AG09309 (cell line): ENCODE measurements at regions not wholly inside any gene's neighbourhood (a gene's known extent, or its start where the extent isn't known, plus 50 kb on each side); places are given as distances from the start of the nearest gene placed in this dataset.

ENCODE experiments used
- DNase-seq: peaks from one replicate; pipeline ENCODE4 v3.0.0-alpha.2; 2010; ENCODE audit warnings: low read depth
- H3K4me3 ChIP-seq: 2 replicates; pipeline ENCODE4 v1.5.1; 2011; ENCODE audit warnings: mild to moderate bottlenecking, low read depth, low read length, moderate library complexity; ENCODE audit not compliant: control insufficient read depth
- TF ChIP-seq, protein P1 (sequence below): IDR thresholded peaks from 2 replicates; pipeline ENCODE4 v1.5.1; 2011; ENCODE audit warnings: mild to moderate bottlenecking, low read depth, low read length, inconsistent platforms; ENCODE audit not compliant: insufficient read depth, control insufficient read depth; ENCODE audit errors: missing control alignments

GRCh38 chr7:52501696-52502095, 533.7 kb upstream of the POM121L12 start:
- H3K4me3 ChIP-seq, result no peak overlapping the region
- DNase-seq, result no peak
- TF ChIP-seq, protein P1, sequence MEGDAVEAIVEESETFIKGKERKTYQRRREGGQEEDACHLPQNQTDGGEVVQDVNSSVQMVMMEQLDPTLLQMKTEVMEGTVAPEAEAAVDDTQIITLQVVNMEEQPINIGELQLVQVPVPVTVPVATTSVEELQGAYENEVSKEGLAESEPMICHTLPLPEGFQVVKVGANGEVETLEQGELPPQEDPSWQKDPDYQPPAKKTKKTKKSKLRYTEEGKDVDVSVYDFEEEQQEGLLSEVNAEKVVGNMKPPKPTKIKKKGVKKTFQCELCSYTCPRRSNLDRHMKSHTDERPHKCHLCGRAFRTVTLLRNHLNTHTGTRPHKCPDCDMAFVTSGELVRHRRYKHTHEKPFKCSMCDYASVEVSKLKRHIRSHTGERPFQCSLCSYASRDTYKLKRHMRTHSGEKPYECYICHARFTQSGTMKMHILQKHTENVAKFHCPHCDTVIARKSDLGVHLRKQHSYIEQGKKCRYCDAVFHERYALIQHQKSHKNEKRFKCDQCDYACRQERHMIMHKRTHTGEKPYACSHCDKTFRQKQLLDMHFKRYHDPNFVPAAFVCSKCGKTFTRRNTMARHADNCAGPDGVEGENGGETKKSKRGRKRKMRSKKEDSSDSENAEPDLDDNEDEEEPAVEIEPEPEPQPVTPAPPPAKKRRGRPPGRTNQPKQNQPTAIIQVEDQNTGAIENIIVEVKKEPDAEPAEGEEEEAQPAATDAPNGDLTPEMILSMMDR, result no peak

DNA sequence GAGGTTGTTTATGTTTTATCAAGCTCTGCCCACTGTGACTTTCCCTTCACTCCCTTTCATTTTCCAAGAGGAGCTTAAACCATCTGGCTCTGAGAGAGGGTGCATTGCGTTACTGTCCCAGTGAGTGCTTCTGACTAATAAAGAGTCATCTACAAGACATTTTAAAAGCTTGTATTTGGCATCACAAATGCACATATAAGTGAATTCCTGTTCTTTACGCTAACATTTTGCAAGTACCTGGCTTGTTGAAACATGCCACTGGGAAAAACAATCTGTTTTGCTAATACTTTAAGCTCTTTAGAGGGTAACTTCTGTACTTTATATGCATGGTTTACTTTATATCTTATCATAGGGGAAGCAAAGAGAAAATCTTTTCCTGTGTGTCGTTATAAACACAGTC, 534.6 kb upstream of the POM121L12 start:
- no peak overlapping the region for H3K4me3 ChIP-seq
- no peak for DNase-seq

GRCh38 chr7:52498366-52498765, 537.1 kb upstream of the POM121L12 start:
- no peak for DNase-seq
- no peak overlapping the region for H3K4me3 ChIP-seq
- TF ChIP-seq, protein P1, result no peak

More for the DNA sequence above, 534.6 kb upstream of the POM121L12 start:
- TF ChIP-seq, protein P1, result no peak

GRCh38 chr7:52486267-52486666, 549.2 kb upstream of the POM121L12 start:
- no peak for DNase-seq
- no peak overlapping the region for H3K4me3 ChIP-seq
- TF ChIP-seq, protein P1, result no peak

- TF ChIP-seq, protein P1, result no peak
- DNase-seq, result no peak
Observed at GRCh38 chr7:52482076-52482475, 553.4 kb upstream of the POM121L12 start.

GRCh38 chr7:52481571-52481970, 553.9 kb upstream of the POM121L12 start:
- TF ChIP-seq, protein P1, result no peak
- no peak for DNase-seq
- no peak overlapping the region for H3K4me3 ChIP-seq

More at GRCh38 chr7:52482076-52482475, 553.4 kb upstream of the POM121L12 start:
- no peak overlapping the region for H3K4me3 ChIP-seq

GRCh38 chr7:52479990-52480389, 555.4 kb upstream of the POM121L12 start:
- no peak for DNase-seq
- TF ChIP-seq, protein P1, result no peak
- H3K4me3 ChIP-seq, result no peak overlapping the region
